OCI-LY3 (cell line): ENCODE measurements at regions not wholly inside any gene's neighbourhood (a gene's known extent, or its start where the extent isn't known, plus 50 kb on each side); places are given as distances from the start of the nearest gene placed in this dataset.

ENCODE experiments used
- H2AFZ ChIP-seq: fragments of 200-600, 300-600 bp; shearing (Covaris generic); 2 replicates; pipeline ENCODE4 v1.6.0; 2014; ENCODE audit warnings: antibody characterized with exemption, low read depth, low read length
- H3K27ac ChIP-seq: fragments of 200-600, 300-600 bp; sonication (generic); 2 replicates; pipeline ENCODE4 v1.5.1; 2014; ENCODE audit warnings: mild to moderate bottlenecking, low read length, moderate library complexity, mixed read lengths
- H3K27me3 ChIP-seq: fragments of 200-600, 300-600 bp; sonication (generic); 2 replicates; pipeline ENCODE4 v1.6.1; 2014; ENCODE audit warnings: low read depth, low read length, mixed read lengths
- H3K36me3 ChIP-seq: fragments of 200-600, 300-600 bp; sonication (generic); replicated peaks from 2 replicates; pipeline ENCODE3; 2014; ENCODE audit warnings: low read depth, low read length, mixed read lengths
- H3K4me1 ChIP-seq: fragments of 300-600, 200-600 bp; sonication (generic); 2 replicates; pipeline ENCODE4 v1.6.1; 2014; ENCODE audit warnings: low read length, mixed read lengths
- H3K4me2 ChIP-seq: fragments of 200-600, 300-600 bp; sonication (generic); 2 replicates; pipeline ENCODE4 v1.6.1; 2014; ENCODE audit warnings: low read length, mixed read lengths
- H3K4me3 ChIP-seq: fragments of 300-600, 200-600 bp; sonication (generic); 2 replicates; pipeline ENCODE4 v1.5.1; 2014; ENCODE audit warnings: antibody characterized with exemption, mild to moderate bottlenecking, low read length, moderate library complexity
- H3K79me2 ChIP-seq: fragments of 300-600, 200-600 bp; shearing (Covaris generic); 2 replicates; pipeline ENCODE4 v1.6.1; 2014; ENCODE audit warnings: mild to moderate bottlenecking, low read length, mixed read lengths
- H3K9ac ChIP-seq: fragments of 300-600, 200-600 bp; shearing (Covaris generic); 2 replicates; pipeline ENCODE4 v1.6.0; 2014; ENCODE audit warnings: mild to moderate bottlenecking, low read length, moderate library complexity
- H3K9me3 ChIP-seq: fragments of 200-600, 300-600 bp; shearing (Covaris generic); 2 replicates; pipeline ENCODE4 v1.6.1; 2014; ENCODE audit warnings: low read length, mixed read lengths; ENCODE audit not compliant: insufficient read depth
- H4K20me1 ChIP-seq: fragments of 200-600, 300-600 bp; sonication (generic); 2 replicates; pipeline ENCODE4 v1.6.1; 2016; ENCODE audit warnings: low read length, mixed read lengths; ENCODE audit not compliant: insufficient read depth
- CTCF ChIP-seq: fragments of 200-600, 300-600 bp; sonication (generic); IDR thresholded peaks from 2 replicates; pipeline ENCODE4 v1.5.1; 2014; ENCODE audit warnings: antibody characterized with exemption, low read length, low read depth
- EZH2phosphoT487 ChIP-seq: fragments of 200-600 bp; shearing (Covaris generic); IDR thresholded peaks from 2 replicates; pipeline ENCODE4 v1.6.1; 2018; ENCODE audit warnings: antibody characterized with exemption, mixed run types, low read depth

- no peak overlapping the region for H3K4me2 ChIP-seq
- H4K20me1 ChIP-seq, result no peaks in the 10 kb centered on the region
- H3K27me3 ChIP-seq, result no peaks in the 10 kb centered on the region
- H3K27ac ChIP-seq, result no peak overlapping the region
- H3K9ac ChIP-seq, result no peak overlapping the region
- H3K36me3 ChIP-seq, result no peaks in the 10 kb centered on the region
- H3K4me1 ChIP-seq, result no peaks in the 10 kb centered on the region
- no peak overlapping the region for H3K4me3 ChIP-seq
- no peaks in the 10 kb centered on the region for H3K9me3 ChIP-seq
- no peak overlapping the region for H2AFZ ChIP-seq
- no peaks in the 10 kb centered on the region for H3K79me2 ChIP-seq
- TF ChIP-seq CTCF (no peak), EZH2phosphoT487 (no peak)
These were observed 52.2 kb upstream of the C10orf90 start for GRCh38 chr10:126722726-126723125.

- H3K9me3 ChIP-seq, result no peaks in the 10 kb centered on the region
- H3K79me2 ChIP-seq, result no peaks in the 10 kb centered on the region
- no peak overlapping the region for H3K4me2 ChIP-seq
- H3K4me1 ChIP-seq, result no peaks in the 10 kb centered on the region
- TF ChIP-seq CTCF (no peak), EZH2phosphoT487 (no peak)
- no peaks in the 10 kb centered on the region for H4K20me1 ChIP-seq
- H3K9ac ChIP-seq, result no peak overlapping the region
- no peaks in the 10 kb centered on the region for H3K36me3 ChIP-seq
- H3K4me3 ChIP-seq, result no peak overlapping the region
- H3K27me3 ChIP-seq, result no peaks in the 10 kb centered on the region
- H2AFZ ChIP-seq, result no peak overlapping the region
- no peak overlapping the region for H3K27ac ChIP-seq
These were observed 52.7 kb upstream of the C10orf90 start for GRCh38 chr10:126723226-126723625.

- Histone ChIP-seq H3K27me3 (no peaks in the 10 kb centered on the region), H2AFZ (no peak overlapping the region), H3K9ac (no peak overlapping the region), H3K9me3 (no peaks in the 10 kb centered on the region), H4K20me1 (no peaks in the 10 kb centered on the region), H3K27ac (no peak overlapping the region), H3K79me2 (no peaks in the 10 kb centered on the region), H3K4me2 (no peak overlapping the region), H3K4me3 (no peak overlapping the region), H3K4me1 (no peaks in the 10 kb centered on the region), H3K36me3 (no peaks in the 10 kb centered on the region)
- TF ChIP-seq CTCF, result no peak
These were observed 58.9 kb upstream of the C10orf90 start for GRCh38 chr10:126729314-126729870.

- H3K4me1 ChIP-seq, result no peaks in the 10 kb centered on the region
- no peaks in the 10 kb centered on the region for H3K9me3 ChIP-seq
- H3K4me2 ChIP-seq, result no peak overlapping the region
- no peaks in the 10 kb centered on the region for H4K20me1 ChIP-seq
- H3K27me3 ChIP-seq, result no peaks in the 10 kb centered on the region
- H3K9ac ChIP-seq, result no peak overlapping the region
- no peak overlapping the region for H3K4me3 ChIP-seq
- no peaks in the 10 kb centered on the region for H3K79me2 ChIP-seq
- no peaks in the 10 kb centered on the region for H3K36me3 ChIP-seq
- H2AFZ ChIP-seq, result no peak overlapping the region
- no peak overlapping the region for H3K27ac ChIP-seq
- TF ChIP-seq EZH2phosphoT487, result no peak
- TF ChIP-seq CTCF, result no peak
These were observed 60.5 kb upstream of the C10orf90 start for GRCh38 chr10:126730856-126731609.
